AG09309 (cell line): ENCODE measurements at regions not wholly inside any gene's neighbourhood (a gene's known extent, or its start where the extent isn't known, plus 50 kb on each side); places are given as distances from the start of the nearest gene placed in this dataset.
"Not testable (repeated sequence)": the region's sequence is repeated elsewhere in the genome, so short reads cannot be mapped to it uniquely, and the experiment has no call there.

ENCODE experiments used
- DNase-seq: peaks from one replicate; pipeline ENCODE4 v3.0.0-alpha.2; 2010; ENCODE audit warnings: low read depth
- H3K4me3 ChIP-seq: 2 replicates; pipeline ENCODE4 v1.5.1; 2011; ENCODE audit warnings: mild to moderate bottlenecking, low read depth, low read length, moderate library complexity; ENCODE audit not compliant: control insufficient read depth
- TF ChIP-seq, protein P1 (sequence below): IDR thresholded peaks from 2 replicates; pipeline ENCODE4 v1.5.1; 2011; ENCODE audit warnings: mild to moderate bottlenecking, low read depth, low read length, inconsistent platforms; ENCODE audit not compliant: insufficient read depth, control insufficient read depth; ENCODE audit errors: missing control alignments

DNA sequence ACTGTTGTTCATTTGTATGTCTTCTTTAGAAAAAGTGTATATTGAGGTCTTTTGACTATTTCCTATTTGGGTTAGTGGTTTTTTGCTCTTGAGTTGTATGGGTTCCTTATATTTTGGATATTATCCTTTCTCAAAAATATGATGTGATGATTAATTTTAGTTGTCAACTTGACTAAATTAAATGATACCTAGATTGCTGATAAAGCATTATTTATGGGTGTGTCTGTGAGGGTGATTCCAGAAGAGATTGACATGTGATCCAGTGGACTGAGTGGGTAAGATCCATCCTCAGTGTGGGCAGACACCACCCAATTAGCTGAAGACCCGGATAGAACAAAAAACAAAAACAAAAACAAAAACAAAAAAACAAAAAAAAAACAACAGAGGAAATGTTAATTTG, 115.1 kb upstream of the KIF2A start:
- no peak overlapping the region for H3K4me3 ChIP-seq
- TF ChIP-seq, protein P1, sequence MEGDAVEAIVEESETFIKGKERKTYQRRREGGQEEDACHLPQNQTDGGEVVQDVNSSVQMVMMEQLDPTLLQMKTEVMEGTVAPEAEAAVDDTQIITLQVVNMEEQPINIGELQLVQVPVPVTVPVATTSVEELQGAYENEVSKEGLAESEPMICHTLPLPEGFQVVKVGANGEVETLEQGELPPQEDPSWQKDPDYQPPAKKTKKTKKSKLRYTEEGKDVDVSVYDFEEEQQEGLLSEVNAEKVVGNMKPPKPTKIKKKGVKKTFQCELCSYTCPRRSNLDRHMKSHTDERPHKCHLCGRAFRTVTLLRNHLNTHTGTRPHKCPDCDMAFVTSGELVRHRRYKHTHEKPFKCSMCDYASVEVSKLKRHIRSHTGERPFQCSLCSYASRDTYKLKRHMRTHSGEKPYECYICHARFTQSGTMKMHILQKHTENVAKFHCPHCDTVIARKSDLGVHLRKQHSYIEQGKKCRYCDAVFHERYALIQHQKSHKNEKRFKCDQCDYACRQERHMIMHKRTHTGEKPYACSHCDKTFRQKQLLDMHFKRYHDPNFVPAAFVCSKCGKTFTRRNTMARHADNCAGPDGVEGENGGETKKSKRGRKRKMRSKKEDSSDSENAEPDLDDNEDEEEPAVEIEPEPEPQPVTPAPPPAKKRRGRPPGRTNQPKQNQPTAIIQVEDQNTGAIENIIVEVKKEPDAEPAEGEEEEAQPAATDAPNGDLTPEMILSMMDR: no peak
- no peak for DNase-seq

DNA sequence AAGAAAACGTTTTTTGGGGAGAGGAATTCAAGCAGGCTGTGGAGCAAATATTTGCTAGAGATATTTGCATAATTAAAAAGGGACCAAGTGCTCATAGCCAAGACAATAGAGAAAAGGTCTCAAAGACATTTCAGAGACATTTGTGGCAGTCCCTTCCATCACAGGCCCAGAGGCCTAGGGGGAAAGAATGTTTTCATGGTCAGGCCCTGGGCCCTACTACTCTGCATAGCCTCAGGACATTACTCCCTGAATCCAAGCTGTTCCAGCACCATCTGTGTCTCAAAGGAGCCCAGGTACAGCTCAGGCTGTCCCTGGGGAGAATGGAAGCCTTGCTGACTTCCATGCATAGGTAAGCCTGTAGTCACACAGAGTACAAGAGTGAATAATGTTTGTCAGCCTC, 113.0 kb upstream of the KIF2A start:
- TF ChIP-seq, protein P1: no peak
- DNase-seq: no peak
- no peak overlapping the region for H3K4me3 ChIP-seq

DNA sequence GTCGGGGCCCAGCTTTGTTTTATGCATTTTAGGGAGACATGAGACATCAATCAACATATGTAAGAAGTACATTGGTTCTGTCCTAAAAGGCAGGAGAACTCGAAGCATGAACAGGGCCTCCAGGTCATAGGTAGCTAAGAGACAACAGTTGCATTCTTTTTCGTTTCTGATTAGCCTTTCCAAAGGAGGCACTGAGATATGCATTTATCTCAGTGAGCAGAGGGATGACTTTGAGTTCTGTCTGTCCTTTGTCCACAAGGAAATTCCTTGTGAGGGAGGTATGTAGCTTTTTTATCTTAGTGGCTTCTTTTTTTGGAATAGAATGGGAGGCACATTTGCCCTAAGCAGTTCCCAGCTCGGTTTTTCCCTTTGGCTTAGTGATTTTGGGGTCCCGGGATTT, 109.5 kb upstream of the KIF2A start:
- DNase-seq, H3K4me3 ChIP-seq: not testable (repeated sequence)

DNA sequence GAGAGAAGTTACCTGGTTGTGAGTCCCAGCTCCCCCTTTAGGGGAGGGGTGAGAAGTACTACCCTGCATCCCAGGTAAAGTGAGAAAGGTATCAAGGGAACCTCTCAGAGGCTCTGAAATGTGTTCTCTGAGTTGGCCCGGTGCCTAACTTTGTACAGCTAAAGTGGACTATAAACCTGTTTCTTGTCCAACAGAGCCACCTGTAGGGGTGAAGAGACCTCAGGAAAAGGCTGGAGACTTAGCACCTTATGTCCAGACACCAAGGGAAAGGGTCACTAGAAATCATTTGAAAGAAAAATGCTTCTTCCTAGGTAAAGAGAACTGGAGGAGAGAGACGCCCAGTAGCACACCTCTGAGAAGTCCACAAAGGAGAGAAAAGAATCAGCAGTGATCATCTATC, 108.3 kb upstream of the KIF2A start:
- no peak for DNase-seq
- H3K4me3 ChIP-seq: no peak overlapping the region
- TF ChIP-seq, protein P1: no peak

DNA sequence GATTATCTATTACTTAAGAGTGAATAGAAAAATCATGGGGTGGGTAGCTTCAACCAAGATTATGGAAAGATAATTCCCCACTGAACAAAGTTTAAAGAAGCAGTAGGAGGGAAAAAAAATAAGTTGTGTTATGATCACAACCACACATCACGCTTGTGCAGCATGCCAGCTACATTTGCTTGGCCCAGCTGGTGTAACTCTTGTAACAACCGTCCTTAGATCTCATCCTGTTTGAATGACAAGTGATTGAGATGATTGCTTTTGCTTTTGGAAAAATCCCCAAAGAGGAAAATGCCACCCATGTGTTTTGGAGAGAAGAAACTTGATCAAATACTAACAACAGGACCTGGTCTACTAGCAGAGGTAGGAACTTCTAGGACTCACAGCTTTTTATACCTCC, 107.6 kb upstream of the KIF2A start:
- TF ChIP-seq, protein P1: no peak
- DNase-seq: no peak
- no peak overlapping the region for H3K4me3 ChIP-seq

DNA sequence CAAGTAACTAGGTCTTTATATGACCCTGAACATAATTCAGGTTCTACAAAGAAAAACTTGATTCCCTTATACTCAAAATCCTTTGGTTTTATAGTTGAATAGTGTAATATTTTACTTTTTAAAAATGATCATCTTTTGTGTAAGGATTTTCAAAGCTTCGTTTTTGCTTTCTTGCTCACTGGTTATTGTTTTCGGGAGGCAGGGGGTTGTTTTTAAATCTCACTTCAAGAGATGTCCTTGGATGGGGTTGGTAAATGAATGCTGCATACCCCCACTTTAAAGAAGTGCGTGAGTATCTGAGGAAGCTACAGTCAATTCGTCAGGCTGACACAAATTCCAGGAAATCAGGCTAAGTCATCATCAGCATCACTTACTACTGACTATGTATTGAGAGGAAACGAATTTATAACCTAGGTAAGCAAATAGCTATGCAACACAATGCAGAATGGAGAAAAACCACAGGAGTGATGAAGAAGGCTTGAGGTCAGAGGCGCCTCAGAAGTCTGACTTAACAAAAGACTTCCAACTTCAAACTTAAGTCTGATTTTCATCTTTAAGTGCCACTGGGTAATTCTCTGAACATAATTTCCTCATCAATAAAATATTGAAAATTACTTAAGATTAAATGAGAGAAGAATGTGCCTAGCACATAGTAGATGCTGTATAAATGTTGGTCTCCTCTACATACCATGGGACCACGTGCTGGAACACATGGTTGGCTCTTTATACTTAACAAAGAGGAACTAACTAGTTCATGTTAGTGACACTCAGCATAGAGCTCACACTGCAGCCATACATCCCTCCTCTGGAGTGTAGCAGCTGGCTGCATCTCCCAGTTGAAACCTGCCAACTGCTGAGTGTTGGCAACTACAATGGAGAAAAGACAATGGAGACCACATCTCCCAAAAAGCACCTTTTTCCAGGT, 106.0 kb upstream of the KIF2A start:
- no peak for DNase-seq
- TF ChIP-seq, protein P1: no peak
- no peak overlapping the region for H3K4me3 ChIP-seq

DNA sequence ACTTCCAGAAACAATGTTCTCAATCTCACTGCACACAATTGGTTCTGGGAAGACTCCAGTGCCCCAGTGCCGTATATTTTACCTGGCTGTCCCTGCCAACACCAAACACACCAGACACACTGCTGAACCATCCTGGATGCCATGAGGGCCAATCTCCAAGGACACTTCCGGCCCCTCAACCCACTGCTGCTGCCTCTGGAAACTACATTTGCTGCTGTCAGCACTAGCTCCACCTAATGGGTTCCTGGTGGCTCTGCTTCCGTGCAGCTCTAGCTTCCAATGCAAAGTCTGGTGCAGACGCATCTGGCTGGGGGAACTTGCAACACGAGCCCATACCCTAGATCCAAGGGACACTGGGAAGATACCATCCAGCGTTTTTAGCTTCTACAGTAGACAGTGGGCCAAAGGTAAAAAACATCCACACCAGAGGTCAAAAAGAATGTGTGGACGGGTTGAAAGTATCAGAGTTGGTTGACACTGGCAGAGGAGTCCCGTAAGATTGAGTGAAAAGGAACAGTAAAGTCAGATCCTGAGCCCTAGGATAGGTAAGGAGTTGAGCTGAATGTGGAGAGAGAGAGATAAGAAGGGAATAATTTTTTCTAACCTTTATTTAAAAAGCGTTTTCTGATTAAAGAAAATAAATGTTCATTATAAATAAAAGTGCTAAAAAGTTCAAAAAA, 99.7 kb upstream of the KIF2A start:
- TF ChIP-seq, protein P1: peak; percentile 23
- no peak overlapping the region for H3K4me3 ChIP-seq
- DNase-seq: no peak
